SK-N-SH (cell line): ENCODE measurements at regions not wholly inside any gene's neighbourhood (a gene's known extent, or its start where the extent isn't known, plus 50 kb on each side); places are given as distances from the start of the nearest gene placed in this dataset.

Source experiments
- CTCF ChIP-seq: fragments of 200-600 bp; sonication (generic); IDR thresholded peaks from 2 replicates; pipeline ENCODE4 v1.6.1; 2017; ENCODE audit warnings: antibody characterized with exemption, mild to moderate bottlenecking, moderate library complexity
- ELF1 ChIP-seq: IDR thresholded peaks from 2 replicates; pipeline ENCODE4 v1.4.0; 2012
- IRF3 ChIP-seq: fragments of 150-350 bp; IDR thresholded peaks from 2 replicates; pipeline ENCODE4 v1.6.1; 2016; ENCODE audit warnings: mild to moderate bottlenecking, low read depth, low read length
- JUND ChIP-seq: IDR thresholded peaks from 2 replicates; pipeline ENCODE4 v1.4.0; 2012
- SIN3A ChIP-seq: IDR thresholded peaks from 2 replicates; pipeline ENCODE4 v1.6.1; 2012; ENCODE audit warnings: low read depth, mild to moderate bottlenecking, low read length, moderate library complexity, borderline replicate concordance
- SMC3 ChIP-seq: IDR thresholded peaks from 2 replicates; pipeline ENCODE4 v1.6.1; 2012; ENCODE audit warnings: low read depth, low read length, improper control_type of control experiment
- YY1 ChIP-seq: IDR thresholded peaks from 2 replicates; pipeline ENCODE4 v1.4.0; 2012; ENCODE audit warnings: low read depth, mild to moderate bottlenecking

GRCh38 chr10:111357859-111358258 is 281.0 kb downstream of the ADRA2A start:
- no peak for TF ChIP-seq ELF1
- no peak for TF ChIP-seq CTCF
- no peak for TF ChIP-seq IRF3
- TF ChIP-seq JUND, result no peak
- no peak for TF ChIP-seq YY1
- no peak for TF ChIP-seq SMC3
- TF ChIP-seq SIN3A, result no peak
